ENCODE measurements at regions not wholly inside any gene's neighbourhood (a gene's known extent, or its start where the extent isn't known, plus 50 kb on each side); places are given as distances from the start of the nearest gene placed in this dataset.

GRCh38 chr12:93186621-93187020 lies 191.1 kb upstream of the NUDT4 start:
- H3K4me3 ChIP-seq (ENCODE audit: low read depth, low read length), result no peak overlapping the region
- no peak for DNase-seq (ENCODE audit: low read depth, low spot score)
- in situ Hi-C loops (cut with HindIII; ENCODE audit: low sequenced_read_pairs), result no loop called here
- no peak for TF ChIP-seq CTCF (IDR thresholded peaks at IDR 0.05; ENCODE audit: low read depth, low read length)

- no peak for TF ChIP-seq CTCF (IDR thresholded peaks at IDR 0.05; ENCODE audit: low read depth, low read length)
- no peak for DNase-seq (ENCODE audit: low read depth, low spot score)
- in situ Hi-C loops (cut with HindIII; ENCODE audit: low sequenced_read_pairs), result no loop called here
- H3K4me3 ChIP-seq (ENCODE audit: low read depth, low read length), result no peak overlapping the region
These were observed 186.3 kb upstream of the NUDT4 start for GRCh38 chr12:93191423-93191822.

- TF ChIP-seq CTCF (IDR thresholded peaks at IDR 0.05; ENCODE audit: low read depth, low read length), result no peak
- in situ Hi-C loops (cut with HindIII; ENCODE audit: low sequenced_read_pairs), result no loop called here
- DNase-seq (ENCODE audit: low read depth, low spot score), result no peak
- no peak overlapping the region for H3K4me3 ChIP-seq (ENCODE audit: low read depth, low read length)
These were observed 185.8 kb upstream of the NUDT4 start for GRCh38 chr12:93191956-93192355.

GRCh38 chr12:93192878-93193277 lies 184.8 kb upstream of the NUDT4 start:
- H3K4me3 ChIP-seq (ENCODE audit: low read depth, low read length), result no peak overlapping the region
- in situ Hi-C loops (cut with HindIII; ENCODE audit: low sequenced_read_pairs), result no loop called here
- no peak for DNase-seq (ENCODE audit: low read depth, low spot score)
- no peak for TF ChIP-seq CTCF (IDR thresholded peaks at IDR 0.05; ENCODE audit: low read depth, low read length)

- no peak for DNase-seq (ENCODE audit: low read depth, low spot score)
- no peak for TF ChIP-seq CTCF (IDR thresholded peaks at IDR 0.05; ENCODE audit: low read depth, low read length)
- no peak overlapping the region for H3K4me3 ChIP-seq (ENCODE audit: low read depth, low read length)
- in situ Hi-C loops (cut with HindIII; ENCODE audit: low sequenced_read_pairs), result no loop called here
These were observed 182.2 kb upstream of the NUDT4 start for GRCh38 chr12:93195511-93195910.

- in situ Hi-C loops (cut with HindIII; ENCODE audit: low sequenced_read_pairs), result no loop called here
- TF ChIP-seq CTCF (IDR thresholded peaks at IDR 0.05; ENCODE audit: low read depth, low read length), result no peak
- no peak overlapping the region for H3K4me3 ChIP-seq (ENCODE audit: low read depth, low read length)
- DNase-seq (ENCODE audit: low read depth, low spot score), result no peak
These were observed 180.6 kb upstream of the NUDT4 start for GRCh38 chr12:93197067-93197593.

- H3K4me3 ChIP-seq (ENCODE audit: low read depth, low read length), result no peak overlapping the region
- peak; percentile 72 for DNase-seq (ENCODE audit: low read depth, low spot score)
- no peak for TF ChIP-seq CTCF (IDR thresholded peaks at IDR 0.05; ENCODE audit: low read depth, low read length)
- in situ Hi-C loops (cut with HindIII; ENCODE audit: low sequenced_read_pairs), result no loop called here
These were observed 179.6 kb upstream of the NUDT4 start for GRCh38 chr12:93198086-93198485.
